Hematopoietic multipotent progenitor cell treated with erythropoietin and hydrocortisone succinate and interleukin-3 and kit ligand, for 8 days (in vitro differentiated cells): ENCODE measurements at regions not wholly inside any gene's neighbourhood (a gene's known extent, or its start where the extent isn't known, plus 50 kb on each side); places are given as distances from the start of the nearest gene placed in this dataset.
"Not testable (repeated sequence)": the region's sequence is repeated elsewhere in the genome, so short reads cannot be mapped to it uniquely, and the experiment has no call there.

ENCODE experiments used
- DNase-seq: peaks from one replicate; pipeline ENCODE4 v3.0.0-alpha.2; 2015

DNA sequence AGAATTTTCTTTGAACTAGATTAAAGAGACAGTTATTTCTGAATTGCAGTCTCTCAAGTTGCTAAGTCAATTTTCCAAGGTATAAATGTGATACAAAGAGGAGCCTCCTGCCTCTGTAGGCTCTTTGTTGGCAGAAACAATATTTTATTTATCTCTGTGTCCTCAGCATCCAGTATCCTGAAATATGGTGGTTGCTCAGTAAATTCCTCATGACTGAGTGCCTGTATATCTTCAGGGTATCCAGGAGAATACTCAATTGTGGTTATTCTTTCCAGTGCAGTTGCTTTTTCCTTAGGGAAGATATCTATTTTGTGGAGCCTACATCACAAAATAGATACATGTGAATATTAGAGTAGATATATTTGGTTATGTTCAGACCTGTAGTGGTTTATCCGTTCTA, 144.8 kb upstream of the FERD3L start:
- DNase-seq = no peak

DNA sequence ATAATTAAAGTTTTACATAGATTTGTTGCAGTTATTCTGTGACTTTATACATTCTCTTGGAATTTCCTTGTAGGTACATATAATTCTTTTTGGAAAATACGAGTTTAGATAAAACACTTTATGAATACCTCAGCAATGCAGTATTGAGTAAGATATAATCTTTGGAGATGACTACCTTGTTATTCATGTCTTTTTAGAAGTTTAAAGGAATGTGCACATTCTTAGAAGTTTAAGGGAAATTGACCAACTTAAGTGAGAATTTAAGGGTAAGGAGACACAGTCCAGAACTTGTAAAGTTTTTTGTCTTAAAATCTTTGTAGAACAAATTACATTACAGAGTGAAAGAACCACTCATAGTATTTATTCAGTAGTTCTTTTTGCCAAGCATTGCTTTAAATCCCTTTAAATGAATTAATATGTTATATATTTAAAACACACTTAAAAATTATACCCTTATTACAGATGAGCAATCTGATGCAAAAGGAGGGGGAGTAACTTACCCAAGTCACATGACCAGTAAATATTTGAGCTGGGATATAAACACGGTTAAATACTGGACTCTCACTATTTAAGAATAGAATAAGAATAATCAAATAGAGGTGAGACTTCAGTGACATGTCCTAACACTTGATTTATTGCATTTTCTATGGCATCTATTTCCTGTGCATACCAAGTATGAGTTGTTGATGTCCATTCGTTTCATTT, 139.5 kb upstream of the FERD3L start:
- no peak for DNase-seq

DNA sequence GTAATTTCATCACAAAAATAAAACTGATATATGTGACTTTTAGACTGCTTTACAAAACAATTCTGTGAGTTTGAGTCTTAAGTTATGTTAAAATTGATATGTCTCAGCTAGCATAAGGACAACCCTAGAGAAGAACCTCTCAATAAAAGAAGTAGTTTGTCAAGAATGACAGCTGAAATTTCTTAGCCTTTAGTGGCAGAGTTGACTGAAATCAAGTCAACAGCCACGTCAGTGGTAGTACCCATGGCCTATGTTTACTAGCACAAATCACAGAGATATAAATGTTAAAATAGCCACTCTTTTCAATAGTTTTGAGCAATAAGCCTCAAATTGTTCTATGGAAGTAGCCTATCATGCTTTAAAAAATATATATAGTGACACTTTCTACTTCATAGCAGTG, 138.9 kb upstream of the FERD3L start:
- DNase-seq = no peak

DNA sequence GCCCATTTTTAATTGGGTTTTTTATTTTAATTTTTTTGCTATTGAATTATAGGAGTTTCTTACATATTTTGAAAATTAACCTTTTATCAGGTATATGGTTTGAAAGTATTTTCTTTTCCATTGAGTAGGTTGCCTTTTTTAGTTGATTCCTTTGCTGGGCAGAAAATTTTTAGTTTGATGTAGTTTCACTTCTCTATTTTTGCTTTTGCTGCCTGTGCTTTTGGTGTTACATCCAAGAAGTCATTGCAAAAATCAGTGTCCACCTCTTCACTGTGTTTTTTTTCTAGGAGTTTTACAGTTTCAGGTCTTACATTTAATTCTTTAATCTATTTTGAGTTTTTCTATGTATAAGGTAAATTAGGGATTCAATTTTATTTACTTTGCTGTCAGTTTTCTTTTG, 129.8 kb upstream of the FERD3L start:
- DNase-seq = no peak

- DNase-seq = not testable (repeated sequence)
These were observed 127.1 kb upstream of the FERD3L start for GRCh38 chr7:19272329-19272728.

DNA sequence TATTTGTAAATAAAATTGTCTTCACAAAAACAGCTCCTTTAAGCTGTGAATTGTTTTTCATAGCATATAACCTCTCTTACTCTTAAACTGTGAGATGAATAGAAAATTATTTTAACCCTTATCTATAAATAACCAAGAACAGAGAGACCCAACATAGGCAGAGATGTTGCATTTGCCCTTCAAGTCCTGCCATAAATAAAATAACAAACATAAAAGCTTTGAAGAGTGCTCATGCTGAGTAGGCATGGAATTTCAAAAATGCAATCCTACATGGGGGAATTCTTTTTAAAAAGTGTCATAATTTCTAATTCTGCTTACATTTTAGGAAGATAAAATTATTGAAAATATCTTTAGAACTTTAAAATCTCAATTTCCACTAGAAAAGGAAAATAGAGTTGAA, 124.1 kb upstream of the FERD3L start:
- DNase-seq = no peak

DNA sequence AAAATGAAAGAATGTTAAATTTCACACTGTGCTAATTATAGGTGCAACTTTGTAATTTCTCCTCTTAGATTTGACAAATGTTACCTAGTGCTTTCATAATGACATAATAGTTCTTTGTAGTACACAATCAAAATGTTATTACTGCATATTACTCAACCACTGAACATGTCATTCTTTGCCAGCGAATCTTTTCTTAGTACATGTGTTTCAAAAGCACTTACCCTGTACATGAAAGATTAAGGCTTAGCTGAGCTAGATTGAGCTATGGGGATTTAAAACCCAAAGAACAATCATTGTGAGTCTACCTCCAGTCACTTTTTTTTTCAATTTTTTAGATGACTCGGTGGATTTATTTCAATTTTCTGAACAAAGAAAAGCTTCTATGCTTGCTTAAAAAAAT, 123.5 kb upstream of the FERD3L start:
- DNase-seq = no peak

GRCh38 chr7:19262826-19263225, 117.6 kb upstream of the FERD3L start:
- no peak for DNase-seq

DNA sequence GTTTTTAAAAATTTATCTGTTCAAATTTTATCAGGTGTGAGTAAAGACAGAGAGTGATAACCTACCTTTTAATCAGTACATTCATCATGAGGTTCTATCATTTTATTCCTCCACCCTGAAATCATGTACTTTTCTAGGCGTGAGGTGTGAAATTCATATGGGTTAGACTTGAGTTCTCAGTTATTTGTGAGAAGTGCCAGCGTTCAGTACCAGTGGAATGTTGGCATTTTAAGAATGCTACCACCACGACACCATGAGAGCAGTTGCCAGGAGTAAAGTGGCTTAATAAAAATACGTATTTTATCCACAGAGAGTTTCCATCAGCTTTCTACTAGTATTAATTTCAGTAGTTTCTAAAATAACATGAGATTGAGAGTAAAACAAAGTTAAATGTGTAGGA, 104.1 kb upstream of the FERD3L start:
- no peak for DNase-seq

DNA sequence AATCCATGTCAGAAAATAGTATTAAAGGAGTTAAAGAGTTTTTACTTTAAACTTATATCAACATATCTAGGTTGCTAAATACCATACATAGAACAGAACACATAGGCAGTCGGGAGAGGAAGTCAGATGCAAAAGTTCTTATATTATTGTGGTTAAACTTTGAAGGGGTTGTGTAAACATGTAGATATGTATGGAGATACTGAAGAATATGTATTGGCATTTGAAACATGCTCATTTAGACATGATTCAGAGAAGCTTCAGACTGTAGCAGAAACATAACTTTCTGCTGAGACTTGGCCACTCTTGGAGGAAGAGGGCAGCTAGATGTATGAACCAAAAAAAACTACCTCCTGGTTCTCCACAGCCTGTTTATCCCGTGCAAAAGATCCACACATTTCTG, 103.5 kb upstream of the FERD3L start:
- no peak for DNase-seq

- no peak for DNase-seq
These were observed 102.9 kb upstream of the FERD3L start for GRCh38 chr7:19248115-19248514.

DNA sequence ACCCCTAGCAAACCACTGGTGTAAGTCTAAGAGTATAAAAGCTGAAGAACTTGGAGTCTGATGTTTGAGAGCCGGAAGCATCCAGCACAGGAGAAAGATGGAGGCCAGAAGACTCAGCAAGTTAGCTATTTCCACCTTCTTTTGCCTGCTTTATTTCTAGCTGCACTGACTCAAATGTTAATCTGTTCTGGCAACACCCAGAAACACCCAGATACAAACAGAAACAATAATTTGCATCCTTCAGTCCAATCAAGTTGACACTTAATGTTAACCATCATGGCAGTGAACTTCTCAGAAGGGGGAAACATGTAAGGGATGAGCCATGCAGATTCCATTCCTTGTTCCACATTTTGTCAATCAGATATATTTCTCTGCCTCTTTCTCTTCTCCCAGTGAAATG, 101.8 kb upstream of the FERD3L start:
- DNase-seq = no peak

DNA sequence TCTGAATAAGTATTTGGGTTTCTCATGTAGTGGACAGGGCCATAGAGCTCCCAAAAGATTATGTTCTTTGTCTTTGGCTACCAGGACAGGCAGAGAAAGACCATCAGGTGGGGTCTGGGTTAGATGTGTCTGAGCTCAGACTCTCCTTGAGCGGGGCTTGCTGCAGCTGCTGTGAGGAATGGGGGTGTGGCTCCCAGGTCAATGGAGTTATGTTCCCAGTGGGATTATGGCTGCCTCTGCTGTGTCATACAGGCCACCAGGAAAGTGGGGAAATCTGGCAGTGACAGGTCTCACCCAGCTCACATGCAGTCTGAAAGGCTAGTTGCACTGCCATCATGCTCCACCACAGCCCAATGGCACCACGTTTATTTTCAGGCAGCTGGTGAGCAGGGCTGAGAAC, 97.0 kb upstream of the FERD3L start:
- no peak for DNase-seq

- DNase-seq = no peak
These were observed 94.7 kb upstream of the FERD3L start for GRCh38 chr7:19239951-19240350.

DNA sequence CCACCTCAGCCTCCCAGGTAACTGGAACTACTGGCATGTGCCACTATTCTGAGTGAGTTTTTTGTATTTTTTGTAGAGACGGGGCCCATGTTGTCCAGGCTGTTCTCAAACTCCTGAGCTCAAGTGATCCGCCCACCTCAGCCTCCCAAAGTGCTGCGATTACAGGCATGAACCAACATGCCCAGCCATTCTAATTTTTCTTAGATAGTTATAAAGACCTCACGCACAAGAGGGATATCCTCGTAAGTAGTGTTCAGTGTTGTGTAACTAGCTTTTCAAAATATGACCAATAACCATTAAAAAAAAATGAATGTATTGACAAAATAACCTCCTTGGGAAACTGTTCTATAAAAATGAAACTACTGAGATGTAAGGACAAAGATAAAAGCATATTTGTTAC, 90.5 kb upstream of the FERD3L start:
- no peak for DNase-seq

GRCh38 chr7:19224951-19225350, 79.7 kb upstream of the FERD3L start:
- DNase-seq = no peak

DNA sequence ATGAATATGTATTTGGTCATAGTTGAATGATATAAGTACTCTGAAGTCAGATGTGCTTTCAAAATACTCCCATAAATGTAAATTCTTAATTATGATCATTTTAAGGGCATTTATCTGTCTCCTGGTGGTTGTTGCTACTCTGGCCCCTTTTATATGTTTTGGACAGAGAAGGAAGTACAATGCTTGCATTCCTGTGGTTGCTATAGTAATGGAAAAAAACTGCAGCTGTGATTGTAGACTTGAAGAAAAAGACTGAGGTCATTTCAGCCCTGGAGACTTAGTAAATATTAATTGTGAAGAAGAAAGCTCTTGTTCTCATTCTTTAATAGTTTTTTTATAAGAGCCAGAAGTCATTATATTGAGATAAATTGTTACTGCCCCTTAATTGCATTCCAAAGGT, 70.2 kb upstream of the FERD3L start:
- no peak for DNase-seq

DNA sequence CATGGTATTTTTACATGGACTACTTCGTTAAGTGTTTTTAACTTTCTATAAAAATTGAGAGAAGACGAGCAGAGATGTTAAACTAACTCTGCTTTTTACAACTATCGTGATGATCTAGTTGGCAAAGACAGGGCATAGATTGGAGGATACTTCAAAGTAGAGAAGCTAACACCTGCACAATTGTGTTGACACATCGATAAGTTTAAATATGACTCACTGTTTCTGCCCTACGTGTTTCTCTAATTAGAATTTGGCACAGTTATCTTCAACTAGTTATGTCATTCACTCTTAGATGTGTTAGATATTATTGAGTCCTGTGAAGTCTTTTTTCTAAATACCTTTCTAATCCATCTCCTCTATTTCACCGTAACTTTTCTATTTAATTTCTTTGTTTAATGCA, 68.5 kb upstream of the FERD3L start:
- DNase-seq = no peak

DNA sequence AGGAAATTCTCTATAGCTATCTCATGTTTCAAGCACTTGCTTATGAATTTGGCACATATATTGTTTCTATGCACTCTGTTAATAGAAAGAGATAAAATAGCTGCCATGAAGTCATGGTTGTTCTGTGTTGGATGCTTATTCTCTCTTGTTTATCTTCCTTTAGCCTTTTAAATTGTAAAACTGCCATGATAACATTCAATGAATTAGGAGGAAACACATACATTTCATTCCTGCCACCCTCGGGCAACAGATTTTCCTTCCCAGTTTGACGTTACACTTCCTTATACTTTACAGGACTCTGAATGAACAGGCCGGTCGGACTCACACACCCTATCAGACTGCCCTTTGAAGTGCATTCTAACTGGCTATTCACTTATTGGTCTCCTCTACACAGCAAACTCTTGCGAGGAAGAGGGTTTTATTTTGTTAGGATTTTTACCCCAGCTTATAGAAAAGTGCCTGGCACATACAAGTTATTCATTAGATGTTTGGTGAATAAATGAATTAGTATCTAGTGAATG, 65.7 kb upstream of the FERD3L start:
- DNase-seq = no peak

DNA sequence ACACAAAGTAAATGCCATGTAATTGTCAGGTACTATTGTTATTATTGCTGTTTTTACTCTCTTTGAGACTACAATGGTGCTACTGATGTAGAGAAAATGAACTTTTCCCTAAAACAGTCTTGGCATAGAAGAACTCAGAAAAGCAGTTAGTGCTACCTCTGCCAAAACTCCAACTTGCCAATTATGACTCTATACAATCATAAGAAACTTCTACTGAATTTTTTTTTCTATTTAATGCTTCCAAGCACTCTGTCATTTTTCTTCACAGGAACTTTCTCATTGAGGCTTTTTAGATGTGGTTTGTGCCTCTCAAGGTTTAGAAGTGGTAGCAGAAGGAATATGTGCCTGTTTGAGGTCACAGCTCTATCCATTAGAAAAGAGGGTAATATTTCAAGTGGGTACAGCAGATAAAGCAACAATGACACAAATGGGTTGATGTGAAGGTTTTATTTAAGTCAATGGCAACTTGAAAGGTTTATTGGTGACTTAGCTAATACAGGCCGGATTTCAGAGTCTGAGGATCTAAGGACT, 64.0 kb upstream of the FERD3L start:
- no peak for DNase-seq

GRCh38 chr7:19206721-19207120, 61.5 kb upstream of the FERD3L start:
- no peak for DNase-seq

- no peak for DNase-seq
These were observed 58.5 kb upstream of the FERD3L start for GRCh38 chr7:19203686-19204085.

GRCh38 chr7:19202599-19202998, 57.4 kb upstream of the FERD3L start:
- no peak for DNase-seq
